GM18520 (cell line): ENCODE measurements at regions not wholly inside any gene's neighbourhood (a gene's known extent, or its start where the extent isn't known, plus 50 kb on each side); places are given as distances from the start of the nearest gene placed in this dataset.
"Not testable (repeated sequence)": the region's sequence is repeated elsewhere in the genome, so short reads cannot be mapped to it uniquely, and the experiment has no call there.

Experiments
- ATAC-seq: cut with Tn5 transposase; IDR thresholded peaks from one replicate; pipeline ENCODE4 v1.9.1; 2021; ENCODE audit not compliant: unreplicated experiment

GRCh38 chr10:111261081-111261615, 184.3 kb downstream of the ADRA2A start:
- ATAC-seq, result no peak

DNA sequence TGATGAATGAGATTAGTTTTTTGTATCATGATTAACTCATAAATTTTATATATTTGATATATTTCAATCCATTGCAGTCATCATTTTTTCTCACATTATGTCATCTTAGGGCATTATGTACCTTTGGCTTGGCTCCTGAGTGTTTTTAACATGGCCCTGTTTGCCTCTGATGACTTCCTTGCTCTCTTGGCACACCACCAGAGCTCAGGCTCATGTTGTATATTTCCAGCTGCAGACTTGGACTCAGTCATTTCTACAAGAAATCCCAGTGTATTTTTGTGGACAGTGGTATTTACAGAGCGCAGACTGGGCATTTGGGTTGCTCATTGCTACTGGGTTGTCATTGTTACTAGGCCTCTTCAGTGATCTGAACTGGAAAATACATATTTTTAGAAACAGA, 188.5 kb downstream of the ADRA2A start:
- no peak for ATAC-seq

DNA sequence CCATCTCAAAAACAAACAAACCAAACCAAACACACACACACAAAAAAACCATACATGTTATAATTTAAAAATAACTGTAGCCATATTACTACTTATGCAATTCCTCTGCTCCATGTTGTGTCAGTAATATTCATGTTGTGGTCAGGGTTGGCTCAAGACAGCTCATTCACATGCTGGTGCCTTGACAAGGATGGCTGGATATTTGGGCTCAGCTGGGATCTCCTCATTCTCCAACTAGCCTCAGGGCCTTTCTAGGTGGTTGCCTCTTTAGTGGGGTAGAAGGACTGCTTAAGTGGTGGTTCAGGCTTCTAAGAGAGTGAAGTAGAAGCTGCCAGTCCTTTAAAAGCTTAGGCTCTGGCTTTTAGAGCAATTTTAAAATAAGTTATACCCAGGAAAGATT, 189.3 kb downstream of the ADRA2A start:
- ATAC-seq, result no peak

GRCh38 chr10:111267673-111268072, 190.8 kb downstream of the ADRA2A start:
- ATAC-seq, result no peak

GRCh38 chr10:111273235-111273634, 196.4 kb downstream of the ADRA2A start:
- no peak for ATAC-seq

- ATAC-seq, result no peak
These were observed 196.8 kb downstream of the ADRA2A start for GRCh38 chr10:111273635-111274034.

DNA sequence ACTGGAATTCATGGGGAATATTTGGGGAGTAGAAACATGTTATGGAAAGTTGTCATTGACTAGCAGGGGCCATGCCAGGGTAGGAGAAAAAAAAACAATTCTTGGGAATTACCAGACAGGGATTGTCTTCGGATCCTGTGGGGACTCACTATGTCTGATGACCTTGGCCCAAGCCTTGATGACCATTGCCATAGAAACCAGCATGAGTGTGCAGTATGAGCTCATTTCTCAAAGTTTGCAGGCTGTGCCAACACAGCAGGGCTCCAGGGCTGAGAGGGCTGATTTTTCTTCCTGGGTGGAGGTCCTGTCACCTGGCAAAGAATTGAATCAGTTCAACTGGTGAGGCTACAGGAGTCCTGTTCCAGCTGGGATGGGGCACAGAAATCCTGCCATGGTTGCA, 198.3 kb downstream of the ADRA2A start:
- no peak for ATAC-seq

GRCh38 chr10:111277661-111278060, 200.8 kb downstream of the ADRA2A start:
- ATAC-seq, result no peak

- no peak for ATAC-seq
These were observed 201.4 kb downstream of the ADRA2A start for GRCh38 chr10:111278266-111278665.

DNA sequence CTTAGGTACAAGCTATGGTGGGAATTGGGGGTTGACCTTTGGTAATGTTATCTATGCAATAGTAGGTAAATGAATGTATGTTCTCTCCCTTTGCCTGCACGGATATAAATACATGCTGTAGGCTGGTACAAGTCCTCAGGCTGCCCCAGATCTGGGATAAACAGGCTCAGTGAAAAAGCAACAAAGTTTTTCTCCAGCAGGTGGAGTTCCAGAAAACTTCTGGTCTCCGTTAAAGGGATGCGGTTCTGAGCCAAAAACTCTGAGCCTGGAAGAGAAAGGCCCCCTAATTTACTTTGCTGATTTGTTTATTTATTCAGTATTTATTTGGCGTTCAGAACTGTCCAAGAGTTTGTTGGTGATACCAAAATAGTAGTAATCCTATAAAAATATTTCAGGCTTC, 204.7 kb downstream of the ADRA2A start:
- ATAC-seq, result no peak

- ATAC-seq, result no peak
These were observed 212.6 kb downstream of the ADRA2A start for GRCh38 chr10:111289461-111289860.

DNA sequence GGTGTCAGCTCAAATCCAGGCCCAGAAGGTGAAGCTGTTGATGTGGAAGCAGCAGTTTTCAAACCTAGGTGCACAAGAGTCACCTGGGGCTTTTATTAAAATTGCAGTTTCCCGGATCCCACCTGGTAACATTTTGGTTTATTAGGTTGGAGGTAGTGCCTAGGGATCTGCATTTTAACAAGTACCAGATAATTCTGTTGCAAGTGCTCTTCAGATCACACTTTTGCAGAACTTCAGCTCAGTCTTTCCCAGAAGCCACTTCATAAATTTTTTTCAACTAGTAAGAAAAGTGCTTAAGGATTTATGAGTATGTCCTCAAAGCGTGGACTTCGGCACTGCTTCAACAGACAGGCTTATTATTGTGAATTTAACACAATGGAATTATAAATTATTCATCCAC, 213.8 kb downstream of the ADRA2A start:
- no peak for ATAC-seq

DNA sequence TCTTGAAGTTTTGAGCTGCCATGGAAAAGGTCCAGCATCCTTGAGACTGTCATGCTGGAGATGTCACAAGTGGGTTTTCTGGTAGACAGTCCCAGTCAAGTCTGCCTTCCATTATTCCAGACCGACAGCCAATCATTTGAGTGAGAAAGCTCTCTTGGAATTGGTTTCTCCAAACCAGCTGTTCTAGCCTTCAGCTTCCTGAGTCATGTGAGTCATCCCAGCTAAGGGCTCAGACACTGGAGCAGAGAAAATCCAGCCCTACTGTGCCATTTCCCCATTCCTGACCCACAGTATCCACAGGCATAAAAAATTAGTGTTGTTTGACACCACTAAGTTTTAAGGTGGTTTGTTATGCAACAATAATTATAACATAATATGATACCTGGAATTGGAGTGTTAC, 219.0 kb downstream of the ADRA2A start:
- ATAC-seq, result no peak

- no peak for ATAC-seq
These were observed 220.6 kb downstream of the ADRA2A start for GRCh38 chr10:111297351-111297848.

DNA sequence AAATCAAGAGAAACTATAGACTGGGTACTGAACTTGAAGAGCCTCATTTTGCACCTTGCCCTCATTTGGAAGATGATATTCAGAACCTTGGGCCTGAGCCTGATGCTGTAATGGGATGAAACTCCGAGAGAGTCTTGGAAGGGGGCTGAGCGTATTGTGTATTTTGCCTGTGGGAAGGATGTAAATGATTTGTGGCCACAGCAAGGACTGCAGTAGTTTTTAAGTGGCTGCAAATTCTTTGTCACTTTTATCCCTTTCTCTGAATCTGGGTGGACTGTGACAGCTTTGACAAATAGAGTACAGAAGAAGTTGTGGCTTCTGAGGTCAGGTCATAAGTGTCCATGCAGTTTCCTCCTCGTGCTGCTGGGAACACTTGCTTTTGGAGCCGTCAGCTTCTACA, 221.2 kb downstream of the ADRA2A start:
- no peak for ATAC-seq

GRCh38 chr10:111299037-111299436, 222.2 kb downstream of the ADRA2A start:
- no peak for ATAC-seq

- no peak for ATAC-seq
These were observed 227.1 kb downstream of the ADRA2A start for GRCh38 chr10:111303887-111304286.

DNA sequence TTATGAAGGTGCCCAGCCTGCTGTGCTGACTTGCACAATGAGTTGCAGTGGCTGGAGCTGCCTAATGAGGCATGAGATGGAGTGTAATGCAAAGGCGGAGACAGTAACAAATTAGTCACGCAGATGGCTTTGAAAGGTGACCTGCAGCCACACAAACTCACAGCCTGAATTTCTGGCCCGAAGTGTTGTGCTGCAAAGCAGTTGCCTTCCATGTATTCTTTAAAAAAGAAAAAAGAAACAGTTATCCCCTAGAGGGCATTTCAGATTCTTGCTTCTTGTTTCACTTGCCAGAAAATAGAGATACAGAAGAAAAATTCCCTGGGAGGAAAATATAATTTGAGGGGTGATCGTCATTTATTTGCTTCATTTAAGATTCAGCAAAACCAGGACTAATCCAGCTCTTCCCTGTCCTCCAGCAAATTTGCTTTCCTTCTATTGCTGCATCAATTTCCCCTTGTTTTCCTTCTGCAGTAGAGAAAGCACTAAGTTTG, 239.9 kb downstream of the ADRA2A start:
- no peak for ATAC-seq

DNA sequence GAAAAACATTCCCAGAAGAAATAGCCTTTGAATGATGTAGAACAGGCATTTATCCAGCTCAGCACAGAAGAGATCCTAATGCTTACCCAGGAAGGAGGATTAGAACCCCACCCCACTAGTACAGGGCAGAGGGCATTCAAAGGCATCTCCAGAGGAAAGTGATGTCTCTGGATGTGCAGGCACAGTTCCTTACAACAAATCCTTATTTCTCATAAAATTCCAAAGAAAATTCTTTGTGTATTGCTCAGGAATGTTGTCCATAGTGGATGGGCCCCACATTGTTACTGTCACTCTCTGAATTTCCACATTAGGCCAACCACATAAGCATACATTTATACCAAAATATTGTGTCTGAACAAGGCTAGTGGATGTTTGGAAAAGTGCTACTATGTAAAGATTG, 243.0 kb downstream of the ADRA2A start:
- ATAC-seq, result no peak

DNA sequence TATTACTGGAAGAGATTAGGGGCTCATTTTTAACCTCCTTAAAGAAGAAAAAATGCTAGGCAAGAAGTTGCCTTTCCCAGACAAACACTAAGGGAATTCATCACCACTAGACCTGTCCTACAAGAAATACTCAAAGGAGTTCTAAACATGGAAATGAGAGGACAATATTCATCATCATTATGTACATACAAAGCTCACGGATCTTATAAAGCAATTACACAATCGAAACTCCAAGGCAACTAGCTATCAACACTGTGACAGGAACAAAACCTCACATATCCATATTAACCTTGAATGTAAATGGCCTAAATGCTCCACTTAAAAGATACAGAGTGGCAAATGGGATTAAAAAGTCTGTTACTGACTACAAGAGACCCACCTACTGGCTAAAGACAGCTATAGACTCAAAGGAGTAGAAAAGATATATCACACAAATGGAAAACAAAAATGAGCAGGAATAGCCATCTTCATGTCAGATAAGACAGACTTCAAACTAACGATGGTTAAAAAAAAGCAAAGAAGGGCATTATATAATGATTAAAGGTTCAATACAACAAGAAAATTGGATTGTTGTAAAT, 246.6 kb downstream of the ADRA2A start:
- ATAC-seq, result no peak

DNA sequence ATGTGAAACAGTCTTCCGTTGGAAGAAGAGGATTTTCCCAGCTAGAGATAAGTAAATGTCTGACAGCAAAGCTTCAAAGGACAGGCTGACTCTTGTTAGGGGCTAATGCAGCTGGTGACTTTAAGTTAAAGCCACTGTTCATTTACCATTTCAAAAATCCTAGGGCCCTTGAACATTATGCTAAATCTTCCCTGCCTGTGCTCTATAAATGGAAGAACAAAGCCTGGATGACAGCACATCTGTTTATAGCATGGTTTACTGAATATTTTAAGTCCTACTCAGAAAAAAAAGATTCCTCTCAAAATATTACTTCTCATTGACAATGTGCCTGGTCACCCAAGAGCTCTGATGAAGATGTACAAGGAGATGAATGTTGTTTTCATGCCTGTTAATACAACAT, 255.3 kb downstream of the ADRA2A start:
- not testable (repeated sequence) for ATAC-seq

DNA sequence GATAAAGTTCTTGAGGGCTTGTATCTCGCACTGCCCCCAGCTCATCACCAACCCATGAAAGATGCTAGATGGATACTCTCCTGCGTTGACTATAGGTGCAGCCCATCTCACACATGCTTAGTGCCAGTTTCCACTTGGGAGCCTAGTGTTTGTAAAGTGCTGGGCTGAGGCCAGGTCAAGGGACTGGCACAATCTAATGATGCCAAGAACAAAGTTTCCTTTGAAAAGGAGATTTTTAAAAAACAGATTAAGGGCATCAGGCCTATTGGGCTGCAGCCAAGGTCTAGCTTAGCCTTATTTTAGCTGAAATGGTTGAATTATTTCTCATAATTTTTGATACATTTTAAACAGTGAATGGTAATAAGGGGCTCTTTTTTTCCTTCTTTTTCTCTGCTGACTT, 259.0 kb downstream of the ADRA2A start:
- no peak for ATAC-seq

- no peak for ATAC-seq
These were observed 261.2 kb downstream of the ADRA2A start for GRCh38 chr10:111338035-111338434.
